ENCODE measurements at regions not wholly inside any gene's neighbourhood (a gene's known extent, or its start where the extent isn't known, plus 50 kb on each side); places are given as distances from the start of the nearest gene placed in this dataset.
A peak's percentile ranks its signal among the peaks of the same experiment; 100 is the strongest.

GRCh38 chr2:235170536-235171521 is 219.0 kb downstream of the SH3BP4 start:
- peak; percentile 25 for DNase-seq

- DNase-seq, result no peak
Measured at GRCh38 chr2:235171550-235172031, 219.8 kb downstream of the SH3BP4 start.

DNA sequence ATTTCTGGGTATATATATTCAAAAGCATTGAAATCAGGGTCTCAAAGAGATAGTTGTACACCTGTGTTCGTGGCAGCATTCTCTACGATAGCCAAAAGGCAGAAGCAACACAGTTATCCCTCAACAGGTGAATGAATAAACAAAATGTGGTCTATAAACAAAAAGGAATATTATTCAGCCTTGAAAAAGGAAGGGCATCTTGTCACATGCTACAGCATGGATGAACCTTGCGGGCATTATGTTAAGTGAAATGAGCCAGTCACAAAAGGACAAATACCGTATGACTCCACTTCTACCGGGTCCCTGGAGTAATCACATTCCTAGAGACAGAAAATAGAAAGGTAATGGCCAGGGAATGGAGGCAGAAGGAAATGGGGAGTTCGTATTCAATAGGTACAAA is 228.8 kb downstream of the SH3BP4 start:
- DNase-seq, result no peak

GRCh38 chr2:235183786-235184185 is 232.0 kb downstream of the SH3BP4 start:
- no peak for DNase-seq

DNA sequence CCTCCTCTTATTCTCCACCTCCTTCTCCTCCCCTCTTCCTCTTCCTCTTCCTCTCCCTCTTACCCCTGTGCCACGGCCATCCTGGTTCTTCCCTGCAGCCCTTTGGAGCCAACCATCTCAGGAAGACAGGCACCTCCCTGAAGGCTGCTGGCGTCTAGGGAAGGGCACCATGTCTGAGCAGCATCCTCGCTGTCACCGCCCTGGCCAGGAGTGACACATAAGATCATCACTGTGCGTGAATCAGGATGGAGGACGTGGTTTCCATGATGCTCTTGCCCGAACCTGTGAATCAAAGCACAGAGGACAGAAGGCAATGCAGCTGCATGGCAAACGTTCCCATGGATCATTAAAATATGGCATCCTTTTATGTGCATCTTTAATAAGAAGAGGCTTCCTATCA is 236.0 kb downstream of the SH3BP4 start:
- no peak for DNase-seq

GRCh38 chr2:235191486-235191885 is 239.7 kb downstream of the SH3BP4 start:
- DNase-seq, result no peak

- DNase-seq, result no peak
Measured at GRCh38 chr2:235191978-235192377, 240.2 kb downstream of the SH3BP4 start.

- DNase-seq, result no peak
Measured at GRCh38 chr2:235194351-235194750, 242.5 kb downstream of the SH3BP4 start.

DNA sequence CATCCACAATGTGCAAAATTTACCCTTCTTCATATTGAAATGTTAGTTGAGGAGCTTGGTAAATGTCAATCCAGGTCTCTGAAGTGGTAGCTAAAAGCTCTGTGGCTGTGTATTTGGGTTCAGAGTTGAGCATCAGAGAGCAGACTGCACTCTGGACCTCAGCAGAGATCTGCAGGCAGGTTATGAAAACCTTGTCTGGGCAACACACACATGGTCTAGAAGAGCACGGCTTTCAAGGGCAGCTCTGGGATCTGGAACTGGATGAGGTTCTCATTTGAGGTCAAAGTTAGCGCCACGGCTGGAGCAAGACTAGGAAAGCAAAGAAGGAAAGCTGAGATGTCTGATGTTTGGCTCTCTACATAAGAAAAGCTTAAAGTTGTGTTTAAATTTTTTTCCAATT is 243.0 kb downstream of the SH3BP4 start:
- DNase-seq, result no peak

- no peak for DNase-seq
Measured at GRCh38 chr2:235195921-235196320, 244.1 kb downstream of the SH3BP4 start.

- no peak for DNase-seq
Measured at GRCh38 chr2:235199128-235199527, 247.3 kb downstream of the SH3BP4 start.

DNA sequence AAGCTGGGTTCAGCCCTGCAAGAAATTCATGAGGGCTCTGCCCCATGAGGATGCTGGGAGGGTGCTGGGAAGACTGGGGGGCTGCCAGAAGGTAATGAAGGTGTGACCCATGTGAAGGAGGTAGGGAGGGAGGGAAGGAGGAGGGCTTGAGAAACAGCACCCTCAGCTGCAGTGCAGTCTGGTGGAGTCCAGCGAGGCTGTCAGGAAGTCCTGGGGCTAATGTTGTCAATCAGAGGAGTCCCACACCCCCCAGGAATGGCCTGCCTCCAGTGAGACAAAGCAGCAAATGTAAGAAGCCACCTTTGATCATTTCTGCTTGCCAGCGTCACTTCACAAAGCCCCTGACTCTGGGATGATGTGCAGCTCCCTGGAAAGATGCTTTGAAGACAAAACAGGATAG is 248.4 kb downstream of the SH3BP4 start:
- DNase-seq, result no peak

DNA sequence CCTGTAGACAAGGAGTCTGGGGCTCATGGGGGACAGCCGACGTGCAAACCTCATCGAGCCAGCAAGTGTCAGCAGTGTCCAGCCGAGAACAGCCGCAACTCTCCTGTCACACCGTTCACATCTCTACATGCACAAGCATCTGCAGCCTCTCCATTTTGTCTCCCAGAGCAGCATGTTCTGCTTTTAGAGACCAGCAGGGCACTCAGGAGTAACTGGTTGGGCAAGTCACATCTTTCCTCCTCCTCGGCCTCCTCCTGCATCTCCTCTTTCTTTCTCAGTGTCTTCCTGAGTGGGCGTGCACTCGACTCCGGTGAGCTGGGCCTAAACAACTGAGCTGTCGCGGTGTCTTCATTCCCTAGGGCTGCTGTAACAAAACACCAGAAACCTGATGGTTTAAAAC is 249.9 kb downstream of the SH3BP4 start:
- no peak for DNase-seq

GRCh38 chr2:235204948-235205347 is 253.1 kb downstream of the SH3BP4 start:
- DNase-seq, result no peak

- no peak for DNase-seq
Measured at GRCh38 chr2:235206399-235206798, 254.6 kb downstream of the SH3BP4 start.

GRCh38 chr2:235206980-235207579 is 255.3 kb downstream of the SH3BP4 start:
- DNase-seq, result peak; percentile 8

GRCh38 chr2:235211056-235211455 is 259.2 kb downstream of the SH3BP4 start:
- DNase-seq, result no peak

- DNase-seq, result no peak
Measured at GRCh38 chr2:235212501-235213158, 260.8 kb downstream of the SH3BP4 start.

GRCh38 chr2:235215248-235215647 is 263.4 kb downstream of the SH3BP4 start:
- no peak for DNase-seq

DNA sequence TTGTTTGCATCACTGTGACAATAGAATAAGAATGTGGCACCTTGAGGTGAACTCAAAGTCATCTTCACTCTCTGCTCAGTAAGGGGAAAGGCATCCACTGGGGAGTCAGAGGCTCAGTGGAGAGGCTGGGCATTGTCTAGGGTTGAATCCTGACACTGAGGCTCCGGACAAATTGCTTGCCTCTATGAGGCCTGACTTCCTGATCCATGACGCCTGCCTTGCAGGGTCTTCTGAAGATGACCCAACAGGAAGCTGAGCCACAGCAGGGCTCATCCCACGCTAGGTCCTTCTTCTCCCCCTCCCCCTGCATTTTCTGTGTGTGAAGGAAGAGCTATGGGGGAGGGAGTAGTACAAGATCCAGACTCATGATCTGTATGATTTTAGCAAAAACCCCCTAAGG is 265.1 kb downstream of the SH3BP4 start:
- DNase-seq, result no peak

DNA sequence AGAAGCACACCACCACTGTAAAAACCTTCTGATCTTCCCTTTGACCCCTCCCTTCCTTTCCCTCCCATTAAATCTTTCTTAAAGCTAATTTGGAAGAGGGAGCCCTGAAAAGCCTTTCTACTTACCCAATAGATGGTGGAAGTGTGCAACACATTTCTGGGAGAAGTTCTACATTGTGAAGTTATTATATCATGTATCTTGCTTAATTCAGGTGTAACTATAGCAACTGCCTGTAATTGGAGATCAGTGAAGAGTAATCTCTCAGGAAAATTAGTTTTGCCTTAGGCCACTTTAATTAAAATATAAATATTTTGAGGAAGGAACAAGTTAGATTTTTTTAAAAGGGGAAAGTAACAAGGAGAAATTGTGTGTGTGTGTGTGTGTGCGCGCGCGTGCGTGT is 266.0 kb downstream of the SH3BP4 start:
- no peak for DNase-seq

- no peak for DNase-seq
Measured at GRCh38 chr2:235218486-235218907, 266.7 kb downstream of the SH3BP4 start.

- DNase-seq, result no peak
Measured at GRCh38 chr2:235219048-235219447, 267.2 kb downstream of the SH3BP4 start.

GRCh38 chr2:235220331-235220730 is 268.5 kb downstream of the SH3BP4 start:
- DNase-seq, result no peak

Measured in NCI-H2029 (cell line).